DND-41 (cell line): ENCODE measurements at regions not wholly inside any gene's neighbourhood (a gene's known extent, or its start where the extent isn't known, plus 50 kb on each side); places are given as distances from the start of the nearest gene placed in this dataset.
A peak's percentile ranks its signal among the peaks of the same experiment; 100 is the strongest.

Source experiments
- ATAC-seq: fragments of 200-7000 bp; cut with Tn5 transposase; 3 replicates; pipeline ENCODE4 v1.9.1; 2021; ENCODE audit warnings: low read depth; ENCODE audit not compliant: insufficient read depth
- DNase-seq: peaks from one replicate; pipeline ENCODE4 v3.0.0-alpha.2; 2020
- H2AFZ ChIP-seq: 2 replicates; pipeline ENCODE4 v1.6.0; 2012; ENCODE audit warnings: low read depth, low read length
- H3K27ac ChIP-seq: 2 replicates; pipeline ENCODE4 v1.5.1; 2012; ENCODE audit warnings: low read length, inconsistent platforms
- H3K27me3 ChIP-seq: fragments of 200-600 bp; sonication (generic); 2 replicates; pipeline ENCODE4 v1.6.0; 2012; ENCODE audit warnings: low read length, mild to moderate bottlenecking, inconsistent platforms; ENCODE audit not compliant: insufficient read depth, poor library complexity
- H3K36me3 ChIP-seq: 2 replicates; pipeline ENCODE4 v1.5.1; 2012; ENCODE audit warnings: low read length, inconsistent platforms; ENCODE audit not compliant: insufficient read depth
- H3K4me1 ChIP-seq: 2 replicates; pipeline ENCODE4 v1.5.1; 2012; ENCODE audit warnings: mild to moderate bottlenecking, low read length; ENCODE audit not compliant: insufficient read depth
- H3K4me2 ChIP-seq: 2 replicates; pipeline ENCODE4 v1.6.0; 2012; ENCODE audit warnings: mild to moderate bottlenecking, moderate library complexity, low read length, inconsistent platforms; ENCODE audit not compliant: insufficient read depth
- H3K4me3 ChIP-seq, 2 experiments: fragments of 200-600 bp in 1 of 2; shearing (Covaris generic) in 1 of 2; 2 replicates each; pipeline ENCODE4 v1.5.1; 2012 to 2016; ENCODE audit warnings: inconsistent platforms in 2 of 2, low read length in 2 of 2, mild to moderate bottlenecking in 2 of 2, low read depth in 1 of 2, moderate library complexity in 1 of 2
- H3K79me2 ChIP-seq: 2 replicates; pipeline ENCODE4 v1.6.0; 2012; ENCODE audit warnings: low read length, inconsistent platforms; ENCODE audit not compliant: insufficient read depth
- H3K9ac ChIP-seq: 2 replicates; pipeline ENCODE4 v1.6.0; 2012; ENCODE audit warnings: low read depth, mild to moderate bottlenecking, inconsistent platforms, low read length, moderate library complexity
- H3K9me3 ChIP-seq: 2 replicates; pipeline ENCODE4 v1.5.1; 2012; ENCODE audit warnings: low read length, moderate library complexity, mild to moderate bottlenecking, inconsistent platforms; ENCODE audit not compliant: insufficient read depth, severe bottlenecking
- H4K20me1 ChIP-seq: 2 replicates; pipeline ENCODE4 v1.6.0; 2012; ENCODE audit warnings: low read length; ENCODE audit not compliant: insufficient read depth
- CTCF ChIP-seq: IDR thresholded peaks from 2 replicates; pipeline ENCODE4 v1.5.1; 2012; ENCODE audit warnings: borderline replicate concordance, low read length, moderate library complexity, mild to moderate bottlenecking; ENCODE audit not compliant: poor library complexity, severe bottlenecking; ENCODE audit errors: extremely low read depth
- EZH2 ChIP-seq: IDR thresholded peaks from 3 replicates; pipeline ENCODE4 v1.6.1; 2012; ENCODE audit warnings: borderline replicate concordance, low read depth, mild to moderate bottlenecking, moderate library complexity, low read length, inconsistent platforms; ENCODE audit not compliant: severe bottlenecking

- Histone ChIP-seq H3K36me3 (no peaks in the 10 kb centered on the region), H3K9ac (no peak overlapping the region), H3K4me3 (no peak overlapping the region), H2AFZ (no peak overlapping the region), H3K27me3 (no peaks in the 10 kb centered on the region), H4K20me1 (no peaks in the 10 kb centered on the region), H3K27ac (no peak overlapping the region), H3K4me1 (peaks cover 9% of the 10 kb centered on the region), H3K9me3 (no peaks in the 10 kb centered on the region), H3K79me2 (no peaks in the 10 kb centered on the region), H3K4me2 (no peak overlapping the region)
- DNase-seq (no peak), ATAC-seq (peak; percentile 62)
- no peak for TF ChIP-seq EZH2
- TF ChIP-seq CTCF, result no peak
Measured at GRCh38 chr4:108511618-108512017, 108.8 kb upstream of the RPL34 start.

DNA sequence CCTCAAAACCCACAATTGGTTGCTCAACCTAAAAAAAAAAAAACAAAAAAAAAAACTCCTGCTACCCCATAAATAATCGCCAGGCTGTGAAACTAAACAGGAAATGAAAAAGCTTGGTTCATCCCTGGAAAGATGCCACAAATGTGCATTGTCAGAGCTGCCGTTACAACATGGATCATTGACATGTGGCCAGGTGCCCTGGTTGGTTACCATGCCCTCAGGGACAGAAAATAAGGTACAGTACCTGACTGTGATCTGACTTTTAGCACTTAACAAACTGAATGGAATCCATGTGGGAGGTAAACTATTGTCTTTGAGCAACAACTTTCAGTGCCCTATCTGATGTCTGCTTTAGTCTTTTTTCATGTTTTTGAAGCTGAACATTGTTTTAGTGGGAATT is 118.0 kb upstream of the RPL34 start:
- Histone ChIP-seq H3K4me1 (peaks cover 9% of the 10 kb centered on the region), H3K9me3 (peaks cover 5% of the 10 kb centered on the region), H4K20me1 (no peaks in the 10 kb centered on the region), H3K79me2 (no peaks in the 10 kb centered on the region), H3K4me3 (no peak overlapping the region), H2AFZ (no peak overlapping the region), H3K27ac (no peak overlapping the region), H3K36me3 (no peaks in the 10 kb centered on the region), H3K4me2 (no peak overlapping the region), H3K9ac (no peak overlapping the region), H3K27me3 (no peaks in the 10 kb centered on the region)
- ATAC-seq (no peak), DNase-seq (no peak)
- TF ChIP-seq EZH2, result no peak
- TF ChIP-seq CTCF, result no peak

DNA sequence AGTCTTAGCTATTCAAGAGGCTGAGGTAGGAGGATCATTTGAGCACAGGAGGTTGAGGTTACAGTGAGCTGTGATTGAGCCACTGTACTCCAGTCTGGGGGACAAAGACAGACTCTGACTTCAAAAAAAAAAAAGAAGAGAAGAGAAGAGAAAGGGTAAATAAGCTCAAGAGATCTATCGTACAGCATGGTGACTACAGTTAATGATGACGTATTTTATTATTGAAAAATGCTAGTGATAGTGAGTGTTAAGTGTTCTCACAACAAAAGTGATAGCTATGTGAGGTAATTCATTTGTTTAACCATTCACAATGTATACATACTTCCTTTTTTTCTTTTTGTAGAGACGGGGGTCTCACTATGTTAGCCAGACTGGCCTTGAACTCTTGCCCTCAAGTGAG is 121.5 kb upstream of the RPL34 start:
- H3K27ac ChIP-seq, result no peak overlapping the region
- ATAC-seq (no peak; the same call in 2 of the 3 replicates), DNase-seq (no peak)
- no peak overlapping the region for H3K9ac ChIP-seq
- H3K4me2 ChIP-seq, result no peak overlapping the region
- no peaks in the 10 kb centered on the region for H4K20me1 ChIP-seq
- no peak overlapping the region for H2AFZ ChIP-seq
- no peaks in the 10 kb centered on the region for H3K79me2 ChIP-seq
- H3K36me3 ChIP-seq, result no peaks in the 10 kb centered on the region
- no peaks in the 10 kb centered on the region for H3K27me3 ChIP-seq
- peaks cover 9% of the 10 kb centered on the region for H3K4me1 ChIP-seq
- TF ChIP-seq CTCF (no peak), EZH2 (no peak)
- H3K4me3 ChIP-seq, result no peak overlapping the region
- H3K9me3 ChIP-seq, result peaks cover 12% of the 10 kb centered on the region

DNA sequence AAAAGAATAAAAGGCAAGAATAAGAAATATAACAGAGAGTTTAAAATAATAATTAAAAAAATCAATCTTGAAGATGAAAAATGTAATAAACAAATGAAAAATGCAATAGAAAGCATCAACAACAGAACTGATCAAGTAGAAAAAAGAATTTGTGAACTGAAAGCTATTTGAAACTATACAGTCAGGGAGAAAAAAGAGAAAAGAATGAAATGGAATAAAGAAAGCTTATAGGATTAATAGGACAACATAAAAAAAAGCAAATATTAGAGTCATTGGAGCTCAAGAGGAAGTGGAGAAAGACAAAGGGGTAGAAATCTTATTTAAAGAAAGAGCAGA is 126.8 kb upstream of the RPL34 start:
- no peak overlapping the region for H2AFZ ChIP-seq
- H3K27ac ChIP-seq, result no peak overlapping the region
- no peaks in the 10 kb centered on the region for H4K20me1 ChIP-seq
- no peak overlapping the region for H3K4me3 ChIP-seq
- no peak for TF ChIP-seq EZH2
- no peak for TF ChIP-seq CTCF
- H3K9me3 ChIP-seq, result peaks cover 20% of the 10 kb centered on the region
- ATAC-seq (no peak), DNase-seq (no peak)
- H3K27me3 ChIP-seq, result no peaks in the 10 kb centered on the region
- peaks cover 10% of the 10 kb centered on the region for H3K4me1 ChIP-seq
- H3K36me3 ChIP-seq, result no peaks in the 10 kb centered on the region
- no peak overlapping the region for H3K4me2 ChIP-seq
- no peak overlapping the region for H3K9ac ChIP-seq
- no peaks in the 10 kb centered on the region for H3K79me2 ChIP-seq
